Activated CD8-positive, alpha-beta memory T cell treated with anti-CD3 and anti-CD28 coated beads for 4 hours (primary cell): ENCODE measurements at regions not wholly inside any gene's neighbourhood (a gene's known extent, or its start where the extent isn't known, plus 50 kb on each side); places are given as distances from the start of the nearest gene placed in this dataset.
"Not testable (repeated sequence)": the region's sequence is repeated elsewhere in the genome, so short reads cannot be mapped to it uniquely, and the experiment has no call there.

Experiments
- DNase-seq, 2 donors: peaks; one replicate each; pipeline ENCODE4 v3.0.0-alpha.2; 2020; ENCODE audit warnings: low read depth in 2 of 2

DNA sequence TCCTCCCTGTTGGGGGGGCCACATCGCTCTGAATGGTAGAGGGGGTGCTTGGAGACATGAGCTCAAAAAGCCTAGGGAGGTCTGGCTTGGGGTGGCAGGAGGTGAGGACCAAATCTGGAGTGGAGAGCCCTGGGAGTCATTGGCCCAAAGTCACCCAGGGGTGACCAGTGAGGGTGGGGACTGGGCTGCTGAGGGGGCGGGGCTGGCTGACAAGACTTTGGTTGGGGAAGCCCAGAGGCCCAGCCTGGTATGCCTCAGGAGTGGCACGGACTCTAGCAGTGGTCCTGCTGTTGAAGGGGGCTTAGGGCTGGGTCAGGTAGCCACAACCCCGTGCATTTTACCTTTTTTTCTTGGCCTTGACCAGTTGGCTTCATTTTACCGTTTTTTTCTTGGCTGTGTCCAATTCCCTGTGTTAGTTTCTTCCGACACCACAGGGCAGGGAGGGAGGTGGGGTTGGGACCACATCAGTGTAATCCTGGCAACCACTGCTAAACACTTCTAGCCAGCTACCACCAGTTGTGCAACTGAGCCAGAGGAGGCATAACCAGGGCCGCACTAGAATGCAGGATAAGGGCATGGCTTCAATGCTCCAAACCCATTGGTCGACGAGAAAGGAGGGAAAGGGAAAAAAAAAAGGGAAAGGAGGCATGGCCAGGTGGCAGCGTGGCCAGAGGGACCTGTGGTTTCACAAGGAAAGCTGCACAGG is 105.3 kb upstream of the C2CD4B start:
- DNase-seq: no peak

DNA sequence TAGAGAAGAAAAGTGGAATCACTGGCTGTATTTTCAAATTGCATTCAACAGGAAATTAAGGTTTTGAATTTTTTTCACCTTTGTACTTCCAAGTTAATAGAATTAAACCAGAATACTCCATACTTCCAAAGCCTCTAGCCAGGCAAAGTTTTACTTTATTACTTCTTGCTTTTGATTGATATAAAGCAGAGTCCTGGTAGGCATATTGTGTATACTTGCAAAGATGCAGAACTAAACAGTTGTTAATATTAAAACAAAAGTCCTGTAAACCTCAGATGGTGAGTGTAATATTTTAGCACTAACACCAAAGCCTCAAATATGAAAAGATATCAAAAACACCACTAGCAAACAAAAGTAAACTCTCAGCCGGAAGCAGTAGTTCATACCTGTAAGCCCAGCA is 107.2 kb upstream of the C2CD4B start:
- DNase-seq: no peak

DNA sequence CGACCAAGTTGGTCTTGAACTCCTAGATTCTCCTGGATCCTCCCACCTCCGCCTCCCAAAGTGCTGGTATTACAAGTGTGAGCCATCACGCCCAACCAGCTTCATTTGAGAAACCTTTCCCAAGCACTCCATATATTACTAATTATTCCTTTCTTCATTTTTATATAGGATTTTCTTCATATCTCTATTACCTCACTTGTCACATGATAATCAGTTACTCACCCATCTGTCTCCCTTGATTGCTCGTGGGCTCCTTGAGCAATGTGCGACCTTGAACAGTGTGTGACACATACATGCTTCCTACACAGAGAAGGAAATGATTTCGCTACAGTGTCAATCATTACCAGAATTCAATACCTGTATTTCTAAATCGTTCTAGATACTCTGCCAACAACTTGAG is 110.7 kb upstream of the C2CD4B start:
- no peak for DNase-seq

DNA sequence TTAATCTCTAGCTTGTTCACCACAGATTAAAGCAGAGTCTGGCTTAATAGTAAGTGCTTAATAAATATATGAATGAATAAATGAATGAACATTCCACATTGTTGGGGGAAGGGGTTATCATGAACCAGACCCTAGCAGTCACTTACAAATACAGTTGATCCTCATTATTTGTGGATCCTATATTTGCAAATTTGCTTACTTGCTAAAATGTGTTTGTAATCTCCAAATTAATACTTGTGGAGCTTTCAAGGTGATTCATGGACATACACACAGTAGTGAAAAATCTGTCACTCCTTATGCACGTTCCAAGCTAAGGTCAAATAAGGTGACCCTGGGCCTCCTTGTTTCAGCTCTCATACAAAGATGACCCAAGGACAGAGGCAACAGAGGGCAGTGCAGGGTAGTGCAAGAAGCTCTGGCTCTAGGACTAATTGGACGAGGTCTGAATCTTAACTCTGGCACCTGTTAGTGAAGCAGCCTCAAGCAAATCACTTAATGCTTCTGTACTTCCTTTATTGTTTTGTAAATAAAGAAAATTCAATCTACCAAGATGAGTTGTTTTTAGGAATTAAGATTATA is 112.8 kb upstream of the C2CD4B start:
- no peak for DNase-seq

DNA sequence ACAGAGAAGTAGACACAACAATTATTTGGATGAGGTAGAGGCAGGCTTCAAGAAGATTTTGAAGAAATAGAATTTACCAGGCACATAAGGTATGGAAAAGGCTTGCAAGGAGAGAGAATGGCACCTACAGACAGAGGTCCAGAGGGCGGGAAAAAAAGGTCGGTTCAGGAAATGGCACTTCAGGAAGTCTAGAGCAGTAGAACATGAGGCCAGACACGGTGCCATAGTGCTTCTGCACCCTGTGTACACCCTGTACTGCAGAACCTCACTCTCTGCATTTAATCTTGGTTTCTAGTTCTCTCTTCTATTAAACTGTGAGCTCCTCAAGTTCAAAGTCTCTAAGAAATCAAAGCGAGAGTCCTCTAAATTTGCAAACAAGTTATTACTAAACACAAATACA is 113.4 kb upstream of the C2CD4B start:
- DNase-seq: no peak

DNA sequence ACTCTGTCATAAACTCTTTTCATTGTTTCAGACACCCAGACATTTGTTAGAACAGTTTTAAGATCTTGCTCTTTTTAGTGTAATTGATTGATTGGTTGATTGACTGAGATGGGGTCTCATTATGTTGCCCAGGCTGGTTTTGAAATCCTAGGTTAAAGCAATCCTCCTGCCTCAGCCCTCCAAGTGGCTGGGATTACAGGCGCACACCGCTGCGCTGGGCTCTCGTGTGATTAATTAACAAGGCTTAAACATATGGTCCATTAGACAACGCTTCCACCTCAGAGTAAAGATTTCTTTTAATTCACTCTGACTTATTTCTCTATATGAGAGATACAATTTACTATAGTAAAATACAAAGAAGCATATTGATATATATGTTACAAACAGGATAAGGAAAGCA is 114.0 kb upstream of the C2CD4B start:
- no peak for DNase-seq

DNA sequence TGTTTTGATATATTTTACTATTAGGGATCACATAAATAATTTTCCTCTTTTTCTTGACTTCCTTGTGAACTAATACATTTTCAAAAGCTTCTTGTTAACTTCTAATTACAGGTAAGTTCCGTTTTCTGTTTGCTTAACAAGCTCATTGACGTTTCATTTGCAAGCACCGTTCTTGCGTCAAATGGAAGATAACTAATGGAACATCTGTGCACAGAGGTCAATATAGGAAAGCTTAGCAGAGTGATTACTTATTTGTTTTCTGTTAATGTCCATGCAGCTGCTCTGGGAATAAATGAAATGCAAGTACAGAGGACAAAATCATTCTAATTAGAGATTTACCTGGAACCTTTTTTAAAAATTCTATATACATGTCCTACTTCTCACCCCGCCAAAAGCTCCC is 115.5 kb upstream of the C2CD4B start:
- DNase-seq: no peak

DNA sequence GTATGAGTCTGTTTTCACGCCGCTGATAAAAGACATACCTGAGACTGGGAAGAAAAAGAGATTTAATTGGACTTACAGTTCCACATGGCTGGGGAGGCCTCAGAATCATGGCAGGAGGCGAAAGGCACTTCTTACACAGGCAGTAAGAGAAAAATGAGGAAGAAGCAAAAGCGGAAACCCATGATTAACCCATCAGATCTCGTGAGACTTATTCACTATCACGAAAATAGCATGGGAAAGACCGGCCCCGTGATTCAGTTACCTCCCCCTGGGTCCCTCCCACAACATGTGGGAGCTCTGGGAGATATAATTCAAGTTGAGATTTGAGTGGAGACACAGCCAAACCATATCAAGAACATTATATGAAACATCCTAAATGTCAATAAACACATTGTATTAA is 116.7 kb upstream of the C2CD4B start:
- not testable (repeated sequence) for DNase-seq

DNA sequence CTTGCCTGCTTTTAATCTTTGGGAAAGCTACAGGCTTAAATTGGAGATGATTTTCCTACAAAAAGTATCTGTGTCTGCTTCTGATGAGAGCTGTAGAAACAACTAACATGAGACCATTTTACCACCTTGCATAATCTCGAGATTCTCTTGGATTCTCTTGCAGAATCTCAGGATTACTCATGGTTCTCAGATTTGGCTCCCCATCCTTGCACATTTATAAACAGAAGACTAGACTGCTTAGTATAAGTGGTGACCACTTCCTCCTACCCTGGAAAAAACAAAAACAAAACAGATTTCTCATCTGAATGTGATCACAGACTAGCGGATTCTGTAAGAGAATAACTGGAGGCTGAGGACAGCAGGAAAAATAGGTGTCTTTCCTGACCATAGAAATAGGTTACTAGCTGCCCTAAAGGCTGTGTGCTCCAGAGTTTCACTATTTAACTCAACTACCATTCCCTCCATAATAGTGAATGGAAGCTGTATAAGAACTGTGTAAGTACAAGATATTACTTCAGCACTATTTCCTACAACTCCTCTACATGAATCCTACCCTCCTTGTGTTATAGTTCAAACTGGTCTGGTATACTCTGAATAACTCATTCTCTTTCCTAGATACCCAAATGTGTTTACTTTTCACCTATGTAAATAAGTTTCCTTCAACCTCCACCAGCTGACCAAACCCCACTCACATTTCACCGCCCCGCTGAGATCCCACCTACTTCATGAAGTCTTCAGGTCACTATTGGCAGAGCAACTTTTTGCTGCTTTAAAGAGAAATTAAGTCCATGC is 122.2 kb upstream of the C2CD4B start:
- DNase-seq: no peak

DNA sequence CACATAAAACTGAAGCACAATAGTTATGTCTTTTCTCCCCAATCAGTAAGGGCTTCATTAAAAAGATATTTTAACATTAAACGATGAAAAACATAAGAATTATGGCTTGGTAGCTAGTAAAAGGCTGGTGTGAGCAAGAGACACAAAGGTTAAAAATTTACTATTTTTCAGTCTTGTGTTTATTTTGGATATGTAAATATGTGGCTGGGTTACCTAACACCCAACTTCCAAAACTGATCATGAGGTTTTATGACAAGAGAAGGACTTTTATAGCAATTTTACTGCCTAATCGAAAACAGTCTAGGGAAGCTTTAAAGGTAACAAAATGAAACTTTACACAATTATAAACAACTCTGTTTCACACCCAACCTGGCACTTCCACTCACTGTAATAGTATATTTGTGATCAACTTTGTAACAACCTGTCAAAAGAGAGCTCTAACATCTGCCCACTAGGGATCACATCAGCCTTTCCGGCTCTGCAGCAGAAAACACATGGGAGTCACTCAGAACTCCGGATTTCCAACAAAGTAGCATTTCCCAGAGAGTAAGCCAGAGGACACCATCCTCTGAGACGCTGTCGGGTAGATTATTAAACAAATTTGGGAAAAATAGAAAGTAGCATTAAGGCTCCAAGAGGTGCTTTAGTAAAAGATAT is 123.4 kb upstream of the C2CD4B start:
- DNase-seq: no peak

DNA sequence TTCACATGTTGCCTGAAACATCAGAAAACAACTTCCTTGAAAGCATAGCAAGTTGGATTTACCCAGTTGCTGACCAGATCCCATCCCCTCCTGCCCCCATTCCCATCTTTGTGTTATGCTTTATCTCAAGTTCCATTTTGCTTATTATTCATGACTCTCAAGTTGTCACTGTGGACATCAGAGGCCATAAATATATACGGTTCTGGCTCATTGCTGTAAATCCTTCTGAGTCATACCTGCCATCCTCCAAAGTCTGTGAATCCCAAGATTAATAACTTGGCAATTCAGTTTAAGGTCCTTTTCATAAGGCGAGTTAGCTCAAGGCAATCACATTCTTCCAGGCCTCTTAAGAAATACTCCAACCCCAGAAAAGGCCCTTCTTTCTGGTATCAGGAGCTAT is 126.2 kb upstream of the C2CD4B start:
- DNase-seq: no peak

DNA sequence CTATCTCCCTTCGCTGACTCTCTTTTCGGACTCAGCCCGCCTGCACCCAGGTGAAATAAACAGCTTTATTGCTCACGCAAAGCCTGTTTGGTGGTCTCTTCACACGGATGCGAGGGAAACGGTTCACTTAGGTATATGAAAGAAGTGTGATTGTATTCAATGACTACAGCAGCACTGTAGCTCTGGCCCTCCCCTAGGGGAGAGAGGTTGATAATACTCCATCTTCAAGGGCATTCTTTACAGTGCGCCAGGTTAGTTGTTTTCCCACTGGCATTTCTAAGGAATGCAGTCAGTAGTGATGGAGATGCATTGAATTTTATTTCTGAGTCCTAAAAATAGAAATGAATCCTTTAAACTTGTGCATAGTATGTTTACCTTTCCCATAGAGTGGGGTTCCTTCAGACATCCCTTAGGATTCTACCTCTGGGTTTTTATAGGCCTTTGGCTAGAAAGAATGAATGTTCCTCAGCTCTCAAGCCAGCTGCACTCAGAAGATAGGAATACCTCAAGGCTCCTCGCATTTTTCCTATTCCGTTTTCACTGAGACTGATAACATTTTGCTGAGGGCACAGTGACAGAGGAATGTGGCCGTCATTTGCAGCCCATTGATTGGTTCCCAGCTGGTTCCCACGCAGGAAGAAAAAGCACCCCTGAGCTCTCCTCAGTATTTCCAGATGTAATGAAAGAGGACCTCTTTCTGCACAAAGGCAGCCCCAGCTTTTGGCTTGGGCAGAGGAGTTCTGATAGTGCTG is 131.8 kb upstream of the C2CD4B start:
- DNase-seq: no peak

DNA sequence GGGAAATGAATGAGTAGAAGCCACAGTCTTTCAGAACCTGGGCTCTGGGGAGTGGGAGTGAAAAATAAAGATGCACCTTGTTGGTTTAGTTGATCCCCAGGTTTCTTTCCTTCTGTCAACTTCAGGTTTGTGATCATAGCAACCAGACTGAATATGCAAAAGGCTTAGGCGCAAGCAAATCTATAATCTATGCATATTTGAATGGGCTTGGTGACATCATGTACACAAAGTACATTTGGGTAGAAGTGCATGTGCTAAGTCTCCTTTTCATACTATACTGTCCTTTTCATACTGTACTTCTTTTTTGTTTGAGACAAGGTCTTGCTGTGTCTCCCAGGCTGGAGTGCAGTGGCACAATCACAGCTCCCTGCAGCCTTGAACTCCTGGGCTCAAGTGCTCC is 132.4 kb upstream of the C2CD4B start:
- no peak for DNase-seq

DNA sequence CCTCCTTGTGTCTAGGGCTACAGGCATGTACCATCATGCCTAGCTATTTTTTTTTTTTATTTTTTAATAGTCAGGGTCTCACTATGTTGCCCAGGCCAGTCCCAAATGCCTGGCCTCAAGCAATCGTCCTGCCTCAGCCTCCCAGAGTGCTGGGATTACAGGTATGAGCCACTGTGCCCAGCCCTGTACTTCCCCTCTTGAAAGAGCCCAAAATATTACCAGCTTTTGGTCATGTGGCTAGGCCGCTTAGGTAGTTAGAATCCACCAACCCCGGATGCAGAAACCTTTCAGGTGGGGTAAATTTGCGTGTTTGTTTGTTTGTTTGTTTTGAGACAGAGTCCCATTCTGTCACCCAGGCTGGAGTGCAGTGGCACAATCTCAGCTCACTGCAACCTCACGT is 132.8 kb upstream of the C2CD4B start:
- DNase-seq: no peak

DNA sequence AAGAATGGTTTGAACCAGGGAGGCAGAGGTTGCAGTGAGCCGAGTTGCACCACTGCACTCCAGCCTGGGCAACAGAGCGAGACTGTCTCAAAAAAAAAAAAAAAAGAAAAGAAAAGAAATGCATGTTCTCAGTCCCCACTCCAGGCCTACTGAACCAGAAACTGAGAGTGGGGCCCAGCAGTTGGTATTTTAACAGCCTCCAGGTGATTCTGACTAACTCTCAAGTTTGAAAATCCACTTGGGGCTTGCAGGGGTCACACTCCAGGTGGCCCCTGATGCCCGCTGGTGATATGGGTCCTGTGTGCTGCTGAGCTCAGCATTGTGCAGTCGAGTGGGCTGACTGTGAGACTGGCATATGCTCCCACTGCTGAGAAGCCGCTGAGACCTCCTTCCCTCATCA is 133.7 kb upstream of the C2CD4B start:
- no peak for DNase-seq

DNA sequence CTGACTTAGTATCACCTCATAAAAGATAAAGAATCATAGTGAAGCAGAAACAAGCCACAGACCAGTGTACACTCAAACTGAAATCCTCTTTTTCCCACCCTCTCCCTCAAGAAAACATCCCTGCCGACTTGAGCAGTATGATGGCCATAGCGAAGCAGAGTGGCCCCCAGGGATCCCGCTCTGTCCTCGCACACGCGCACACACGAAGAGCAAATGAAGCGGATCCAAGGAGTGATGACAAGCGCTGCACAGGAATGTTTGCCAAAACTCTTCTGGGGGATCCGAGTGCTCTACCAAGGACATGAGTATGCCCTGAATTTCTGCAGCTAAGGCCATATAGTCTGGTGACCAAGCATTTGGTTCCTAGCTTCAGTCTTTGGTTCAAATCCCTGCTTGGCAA is 134.5 kb upstream of the C2CD4B start:
- no peak for DNase-seq

DNA sequence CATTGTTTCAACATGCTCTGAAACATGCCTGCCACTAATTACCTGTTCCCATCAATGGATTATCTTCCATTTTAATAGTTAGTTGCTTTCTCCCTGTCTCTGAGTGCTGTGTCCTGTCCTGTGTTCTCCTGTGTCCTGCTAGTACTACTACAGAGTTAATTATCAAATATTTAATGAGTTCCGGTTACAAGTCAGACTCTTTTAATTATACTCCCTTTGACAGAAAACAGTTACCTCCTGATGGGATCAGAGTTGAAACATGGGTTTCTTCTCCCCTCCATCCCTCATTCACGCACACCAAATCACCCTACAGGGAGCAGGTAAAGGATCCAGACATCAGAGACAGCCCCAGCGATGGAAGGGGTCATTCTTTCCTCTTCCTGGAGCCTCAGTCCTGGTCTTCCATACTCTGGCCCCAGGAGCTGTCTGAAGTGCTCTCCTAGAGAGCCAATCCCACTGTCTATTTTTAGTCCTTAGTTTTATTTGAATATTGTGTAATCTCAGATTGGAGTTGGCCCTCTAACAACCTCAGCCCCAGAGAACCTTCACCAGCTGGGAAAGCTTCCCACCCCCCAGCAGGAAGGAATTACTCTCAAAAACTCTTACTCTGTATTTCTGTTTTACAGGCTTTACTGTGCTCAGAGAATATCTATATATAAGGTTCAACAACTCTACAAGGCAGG is 137.0 kb upstream of the C2CD4B start:
- DNase-seq: no peak

DNA sequence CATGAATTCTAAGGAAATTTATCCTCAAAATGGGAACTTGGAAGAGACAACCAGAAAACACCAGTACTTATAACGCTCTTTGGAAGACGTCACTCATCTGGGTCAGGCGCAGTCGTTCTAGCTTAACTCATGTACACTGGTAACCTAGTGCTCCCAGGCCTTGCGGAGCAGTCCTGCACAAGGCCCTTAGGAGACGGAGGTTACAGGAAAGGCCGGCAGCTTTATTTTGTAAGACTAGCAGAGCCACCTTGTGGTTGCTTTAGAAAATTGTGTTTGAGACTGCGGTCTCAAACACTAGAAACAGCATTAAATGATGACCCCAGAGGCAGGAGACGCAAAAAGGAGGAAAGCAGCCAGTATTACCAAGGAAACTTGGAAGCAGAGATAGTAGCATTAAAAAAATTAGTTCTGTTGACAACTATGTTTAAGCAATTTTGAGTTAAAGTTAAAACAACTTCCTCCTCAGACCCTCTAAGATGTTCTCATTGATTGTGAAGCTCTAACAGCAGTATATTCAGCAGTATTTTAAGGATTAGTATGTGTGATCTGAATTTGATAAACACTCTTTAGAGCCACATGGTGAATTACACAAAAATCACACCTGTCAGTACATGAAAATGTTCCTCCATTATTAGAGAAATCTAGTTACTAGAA is 141.9 kb upstream of the C2CD4B start:
- DNase-seq: no peak

DNA sequence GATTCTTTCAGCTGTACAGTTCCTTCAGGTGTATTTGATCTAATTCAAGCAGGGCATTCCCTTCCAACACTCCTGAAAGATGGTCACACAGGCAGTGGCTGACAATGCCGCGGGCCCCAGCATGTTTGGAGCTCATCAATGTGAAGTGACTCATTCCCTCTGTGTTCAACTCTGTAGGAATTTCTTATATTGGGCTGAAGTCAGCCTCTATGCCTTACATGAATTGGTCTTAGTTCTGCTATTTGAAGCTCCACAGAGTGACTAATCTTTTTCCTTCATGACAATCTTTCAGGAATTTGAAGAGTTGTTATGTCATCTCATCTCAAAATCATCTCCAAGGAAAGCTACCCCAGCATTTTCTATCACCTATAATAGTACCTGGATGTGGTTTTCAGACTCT is 142.5 kb upstream of the C2CD4B start:
- no peak for DNase-seq

DNA sequence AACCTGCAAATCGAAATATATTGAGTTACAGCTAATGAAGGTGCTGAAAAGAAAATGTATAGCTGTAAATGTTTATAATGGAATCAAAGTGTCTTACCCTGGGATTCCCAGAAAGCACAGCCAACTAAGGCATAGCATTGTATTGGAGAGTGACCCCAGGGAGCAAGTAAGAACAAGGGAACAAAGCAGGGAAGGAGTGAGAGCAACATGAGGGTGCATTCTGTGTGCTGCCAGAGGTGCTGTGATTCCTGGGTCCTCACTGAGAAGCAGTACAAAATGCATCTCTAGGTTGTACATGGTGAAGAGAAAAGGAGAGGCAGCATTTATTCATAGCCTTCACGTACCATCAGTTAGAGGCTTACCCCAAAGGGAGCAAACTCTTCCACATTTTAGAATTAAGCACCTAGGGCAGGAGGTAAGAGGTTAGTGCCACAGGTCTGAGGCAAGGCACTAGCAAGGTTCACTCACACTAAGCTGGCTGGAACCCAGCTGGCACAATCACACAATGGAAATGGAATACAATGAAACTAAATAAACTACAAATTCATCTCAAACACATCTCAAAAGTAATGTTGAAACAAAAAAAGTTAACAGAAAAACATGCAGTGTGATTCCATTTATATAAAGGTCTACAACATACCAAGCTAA is 151.5 kb upstream of the C2CD4B start:
- no peak for DNase-seq
